A673 (cell line): ENCODE measurements at regions not wholly inside any gene's neighbourhood (a gene's known extent, or its start where the extent isn't known, plus 50 kb on each side); places are given as distances from the start of the nearest gene placed in this dataset.

Experiments
- EZH2 ChIP-seq: fragments of 200-600 bp; sonication (generic); IDR thresholded peaks from 2 replicates; pipeline ENCODE4 v1.6.1; 2017; ENCODE audit warnings: borderline replicate concordance, low read depth, mild to moderate bottlenecking, mixed read lengths, antibody characterized with exemption, low read length; ENCODE audit not compliant: poor library complexity, severe bottlenecking
- TF ChIP-seq, protein P1 (sequence below): fragments of 300-800, 200-600 bp; sonication (generic); conservative IDR thresholded peaks from 2 replicates; pipeline ENCODE4 v1.5.1; 2017; ENCODE audit warnings: low read depth, mild to moderate bottlenecking, antibody characterized with exemption, low read length, moderate library complexity, mixed read lengths

DNA sequence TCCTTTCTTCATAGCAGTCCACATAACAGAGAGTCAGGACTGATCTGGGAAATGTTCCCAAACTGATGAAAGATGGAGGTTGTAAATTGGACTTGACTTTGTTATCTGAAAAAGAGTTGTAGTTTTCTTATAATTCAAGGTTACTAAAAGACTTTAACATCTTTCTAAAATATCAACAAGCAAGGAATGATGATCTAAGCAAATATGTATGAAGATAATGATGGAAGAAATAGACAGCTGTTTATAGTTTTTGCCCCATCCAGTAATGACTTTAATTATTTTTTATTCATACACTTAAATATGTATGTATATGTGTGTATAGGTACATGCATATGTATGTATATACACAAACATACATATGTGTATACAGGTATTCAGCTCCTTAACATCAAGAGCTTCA lies 411.1 kb upstream of the SPOCK3 start:
- TF ChIP-seq, protein P1, sequence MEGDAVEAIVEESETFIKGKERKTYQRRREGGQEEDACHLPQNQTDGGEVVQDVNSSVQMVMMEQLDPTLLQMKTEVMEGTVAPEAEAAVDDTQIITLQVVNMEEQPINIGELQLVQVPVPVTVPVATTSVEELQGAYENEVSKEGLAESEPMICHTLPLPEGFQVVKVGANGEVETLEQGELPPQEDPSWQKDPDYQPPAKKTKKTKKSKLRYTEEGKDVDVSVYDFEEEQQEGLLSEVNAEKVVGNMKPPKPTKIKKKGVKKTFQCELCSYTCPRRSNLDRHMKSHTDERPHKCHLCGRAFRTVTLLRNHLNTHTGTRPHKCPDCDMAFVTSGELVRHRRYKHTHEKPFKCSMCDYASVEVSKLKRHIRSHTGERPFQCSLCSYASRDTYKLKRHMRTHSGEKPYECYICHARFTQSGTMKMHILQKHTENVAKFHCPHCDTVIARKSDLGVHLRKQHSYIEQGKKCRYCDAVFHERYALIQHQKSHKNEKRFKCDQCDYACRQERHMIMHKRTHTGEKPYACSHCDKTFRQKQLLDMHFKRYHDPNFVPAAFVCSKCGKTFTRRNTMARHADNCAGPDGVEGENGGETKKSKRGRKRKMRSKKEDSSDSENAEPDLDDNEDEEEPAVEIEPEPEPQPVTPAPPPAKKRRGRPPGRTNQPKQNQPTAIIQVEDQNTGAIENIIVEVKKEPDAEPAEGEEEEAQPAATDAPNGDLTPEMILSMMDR, result no peak
- TF ChIP-seq EZH2, result no peak
